ENCODE measurements at regions not wholly inside any gene's neighbourhood (a gene's known extent, or its start where the extent isn't known, plus 50 kb on each side); places are given as distances from the start of the nearest gene placed in this dataset.

- Histone ChIP-seq H2BK5ac (ENCODE audit: insufficient read length, low read length) (no peak overlapping the region), H2BK12ac (ENCODE audit: insufficient read length, low read depth, low read length) (no peak overlapping the region), H3K4me2 (ENCODE audit: insufficient read depth, insufficient read length, low read length) (no peak overlapping the region), H3K4me1 (ENCODE audit: insufficient read depth, low read length) (no peaks in the 10 kb centered on the region), H3K14ac (ENCODE audit: insufficient read depth, low read length) (no peak overlapping the region; the same call in 1 of the 2 replicates), H3K9ac (ENCODE audit: extremely low read depth, insufficient read length, low read length) (no peak overlapping the region), H3K79me1 (ENCODE audit: insufficient read depth, low read depth, low read length, poor library complexity, severe bottlenecking) (no peaks in the 10 kb centered on the region), H2BK15ac (ENCODE audit: low read depth, low read length) (no peak overlapping the region), H3K23me2 (ENCODE audit: insufficient read length, low read depth, low read length, poor library complexity, severe bottlenecking) (no peaks in the 10 kb centered on the region), H4K5ac (ENCODE audit: insufficient read length, low read depth, low read length) (no peak overlapping the region), H3K79me2 (ENCODE audit: insufficient read depth, low read length) (no peaks in the 10 kb centered on the region), H3K23ac (ENCODE audit: insufficient read length, low read depth, low read length) (no peak overlapping the region), H2BK20ac (ENCODE audit: low read depth, low read length, poor library complexity, severe bottlenecking) (no peak overlapping the region), H3T11ph (ENCODE audit: low read length) (no peak overlapping the region), H3K18ac (ENCODE audit: insufficient read length, low read depth, low read length) (no peak overlapping the region), H4K8ac (replicated peaks; ENCODE audit: insufficient read length, low read depth, low read length) (no peak overlapping the region), H3K56ac (ENCODE audit: insufficient read length, low read depth, low read length) (no peak overlapping the region), H3K9me3 (ENCODE audit: control insufficient read depth, low read depth, low read length) (no peaks in the 10 kb centered on the region), H2AK5ac (ENCODE audit: insufficient read length, low read length) (no peak overlapping the region), H4K20me1 (ENCODE audit: control insufficient read depth, insufficient read depth, insufficient read length) (peaks cover 3% of the 10 kb centered on the region), H2AFZ (ENCODE audit: low read length) (no peak overlapping the region), H3K4ac (ENCODE audit: low read depth, low read length) (no peak overlapping the region), H3K27me3 (ENCODE audit: insufficient read depth, low read length) (no peaks in the 10 kb centered on the region), H3K27ac (ENCODE audit: insufficient read length, low read depth, low read length) (no peak overlapping the region), H2BK120ac (ENCODE audit: low read depth, low read length, poor library complexity, severe bottlenecking) (no peak overlapping the region), H4K91ac (ENCODE audit: insufficient read length, low read depth, low read length) (no peak overlapping the region)
- peak; percentile 14 for DNase-seq
- H3K4me3 Mint-ChIP-seq, result no peak overlapping the region
- peaks cover 4% of the 10 kb centered on the region for H3K27me3 Mint-ChIP-seq (ENCODE audit: low read depth)
- no CpG with 5 or more reads among the region's 13 CpGs for WGBS (ENCODE audit: extremely low coverage, insufficient read length, low lambda C conversion rate)
- TF ChIP-seq CTCF (conservative IDR thresholded peaks at IDR 0.05), result no peak
- H3K36me3 Mint-ChIP-seq (ENCODE audit: insufficient read depth in 1 of 3, low read depth in 3 of 3), result peaks cover 0 to 15% (median 4%) of the 10 kb centered on the region in 3 experiments; a peak in 4 of 7 replicates
- H3K9me3 Mint-ChIP-seq, result peaks cover 10 to 21% of the 10 kb centered on the region in 2 experiments; a peak in 4 of 5 replicates
- no peaks in the 10 kb centered on the region for H3K4me1 Mint-ChIP-seq
- H3K27ac Mint-ChIP-seq, result peak overlapping the region in 1 of 3 experiments; percentile 21; a peak in 1 of 7 replicates
These were observed 78.8 kb downstream of the MYEOV start for GRCh38 chr11:69372589-69373250.

Measured in H9 (cell line).